COLO668 (cell line): ENCODE measurements at regions not wholly inside any gene's neighbourhood (a gene's known extent, or its start where the extent isn't known, plus 50 kb on each side); places are given as distances from the start of the nearest gene placed in this dataset.
"Not testable (repeated sequence)": the region's sequence is repeated elsewhere in the genome, so short reads cannot be mapped to it uniquely, and the experiment has no call there.

Experiments
- DNase-seq: peaks from one replicate; lab custom pipeline; 2025; ENCODE audit not compliant: unreplicated experiment; lab: John Stamatoyannopoulos, UW

- DNase-seq, result peak; percentile 6
Observed at GRCh38 chr2:187986390-187987105, 305.1 kb upstream of the GULP1 start.

DNA sequence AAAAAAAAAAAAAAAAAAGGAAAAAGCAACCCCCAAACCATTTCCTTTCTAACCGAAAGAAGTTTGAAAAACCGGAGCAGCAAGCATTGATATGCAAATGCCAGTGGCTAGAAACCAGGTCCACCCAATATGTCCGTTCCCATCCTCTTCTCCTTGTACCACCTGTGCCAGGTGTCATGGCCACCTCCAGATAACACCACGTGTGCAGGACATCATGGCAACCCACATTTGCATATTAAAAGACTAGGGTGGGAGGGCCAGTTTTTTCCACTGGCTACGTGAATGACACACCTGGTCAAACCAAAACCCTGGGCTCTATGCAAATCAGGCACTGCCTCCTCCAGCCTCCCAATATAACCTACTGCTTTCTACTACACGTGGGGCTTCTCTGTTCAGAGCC is 303.3 kb upstream of the GULP1 start:
- DNase-seq, result no peak

- no peak for DNase-seq
Observed at GRCh38 chr2:187989925-187990623, 301.6 kb upstream of the GULP1 start.

DNA sequence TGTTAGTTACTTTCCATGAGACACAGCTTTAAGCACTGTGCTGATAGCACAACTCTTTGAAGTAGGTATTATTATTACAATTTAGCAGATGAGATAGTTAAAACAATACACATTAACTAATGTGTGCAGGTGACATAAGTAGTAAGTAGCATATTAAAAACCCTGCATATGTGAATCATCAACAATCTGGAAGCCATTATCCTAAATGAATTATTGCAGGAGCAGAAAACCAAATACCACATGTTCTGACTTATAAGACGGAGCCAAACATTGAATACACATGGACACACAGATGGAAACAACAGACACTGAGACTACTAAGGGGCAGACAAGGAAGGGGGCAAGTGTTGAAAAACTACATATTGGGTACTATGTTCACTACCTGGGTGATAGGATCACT is 300.3 kb upstream of the GULP1 start:
- no peak for DNase-seq

GRCh38 chr2:187994464-187995331 is 297.0 kb upstream of the GULP1 start:
- DNase-seq, result peak; percentile 79

DNA sequence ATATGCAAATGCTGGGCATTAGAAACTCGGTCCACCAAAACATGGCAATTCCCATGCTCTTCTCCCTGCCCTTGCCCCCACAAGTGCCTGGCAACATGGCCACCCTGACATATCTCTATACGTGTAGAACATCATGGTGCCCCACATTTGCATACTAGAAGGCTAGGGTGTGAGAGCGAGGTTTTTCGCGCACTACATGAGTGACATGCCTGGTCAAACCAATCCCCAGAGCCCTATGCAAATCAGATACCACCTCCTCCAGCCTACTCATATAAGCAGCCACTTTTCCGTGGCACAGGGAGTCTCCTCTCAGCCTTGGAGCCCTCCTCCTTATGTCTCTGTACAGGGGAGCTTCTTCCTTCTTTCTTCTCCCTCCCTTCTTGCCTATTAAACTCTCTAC is 296.1 kb upstream of the GULP1 start:
- no peak for DNase-seq

- DNase-seq, result no peak
Observed at GRCh38 chr2:187996630-187997029, 295.0 kb upstream of the GULP1 start.

DNA sequence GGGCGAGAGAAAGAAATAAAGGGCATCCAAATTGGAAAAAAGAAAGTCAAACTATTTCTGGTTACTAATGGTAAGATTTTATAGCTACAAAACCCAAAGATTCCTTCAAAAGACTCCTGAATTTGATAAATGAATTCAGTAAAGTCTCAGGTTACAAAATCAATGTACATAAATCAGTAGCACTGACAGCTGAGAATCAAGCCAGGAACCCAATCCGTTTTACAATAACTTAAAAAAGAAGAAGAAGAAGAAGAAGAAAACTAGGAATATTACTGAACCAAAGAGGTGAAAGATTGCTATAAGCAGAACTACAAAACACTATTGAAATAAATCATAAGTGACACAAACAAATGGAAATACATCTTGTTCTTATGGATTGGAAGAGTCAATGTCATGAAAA is 291.5 kb upstream of the GULP1 start:
- DNase-seq, result no peak

DNA sequence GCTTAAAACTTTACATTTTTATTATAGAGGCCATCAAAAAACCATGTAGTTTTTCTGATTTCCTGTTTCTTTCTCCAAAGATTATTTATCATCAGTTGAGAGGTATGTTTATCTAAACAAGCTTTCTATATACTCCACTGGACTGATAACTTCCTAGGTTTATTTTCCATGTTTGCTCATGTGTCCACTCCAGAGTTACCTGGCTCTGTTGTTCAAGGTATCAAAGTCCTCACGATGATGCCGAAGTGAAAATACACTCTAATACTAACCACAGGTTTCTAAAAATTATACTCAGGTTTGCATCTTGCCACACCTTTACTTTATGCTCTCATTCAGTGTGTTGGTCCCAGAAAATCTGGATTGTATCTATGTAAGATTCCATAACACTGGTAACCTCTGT is 287.9 kb upstream of the GULP1 start:
- no peak for DNase-seq

DNA sequence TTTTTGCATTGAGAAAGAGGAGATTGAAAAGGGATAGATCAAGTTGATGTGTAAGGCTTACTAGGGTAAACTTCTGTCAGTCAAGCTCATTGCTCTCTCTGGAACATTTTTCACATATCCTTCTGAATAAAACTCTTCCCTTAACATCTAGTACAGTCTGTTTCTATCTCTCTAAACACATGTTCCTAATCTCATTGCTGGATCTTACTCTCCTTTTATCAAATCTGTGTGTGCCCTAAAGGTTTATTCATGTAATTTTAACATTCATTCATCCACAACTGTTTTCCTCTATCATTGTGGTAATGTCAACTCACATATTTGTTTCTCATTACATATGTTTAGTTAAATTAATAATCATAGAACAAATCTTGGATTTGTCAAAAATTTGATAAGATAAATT is 277.9 kb upstream of the GULP1 start:
- no peak for DNase-seq

- no peak for DNase-seq
Observed at GRCh38 chr2:188016917-188017316, 274.8 kb upstream of the GULP1 start.

DNA sequence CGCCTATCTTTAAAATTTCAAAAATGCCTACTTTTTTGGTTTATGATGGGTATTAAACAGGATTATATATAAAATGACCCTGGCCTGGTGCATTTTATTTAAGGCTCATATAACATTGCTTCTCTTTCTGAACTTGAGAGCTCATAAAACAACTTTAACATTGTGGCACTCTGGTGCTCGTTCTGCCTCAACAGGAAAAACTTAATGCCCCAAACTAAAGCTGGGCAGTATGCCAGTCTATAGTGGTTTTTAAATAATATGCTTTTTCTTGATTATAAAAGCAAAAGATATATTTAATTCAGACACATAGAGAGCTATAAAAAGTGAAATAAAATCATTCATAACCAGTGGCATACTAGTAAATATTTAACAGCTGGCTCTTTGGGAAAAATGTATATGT is 269.3 kb upstream of the GULP1 start:
- no peak for DNase-seq

DNA sequence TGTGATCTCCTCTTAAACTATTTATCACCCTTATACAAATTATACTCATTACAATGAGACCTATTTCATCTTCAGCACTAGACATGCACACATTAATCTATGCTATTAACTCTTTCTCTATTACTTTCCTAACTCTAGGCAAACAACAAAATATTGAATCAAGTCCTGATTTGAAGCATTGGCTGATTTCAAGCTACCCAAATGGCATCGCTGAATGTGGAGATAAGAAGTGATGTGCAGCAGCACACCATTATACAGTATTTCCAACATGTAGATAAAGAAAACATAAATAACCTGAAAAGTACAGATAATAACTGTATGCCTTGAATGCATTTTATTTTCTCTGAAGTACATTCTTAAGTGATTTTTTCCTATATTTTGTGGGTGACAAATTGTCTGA is 268.6 kb upstream of the GULP1 start:
- DNase-seq, result no peak

DNA sequence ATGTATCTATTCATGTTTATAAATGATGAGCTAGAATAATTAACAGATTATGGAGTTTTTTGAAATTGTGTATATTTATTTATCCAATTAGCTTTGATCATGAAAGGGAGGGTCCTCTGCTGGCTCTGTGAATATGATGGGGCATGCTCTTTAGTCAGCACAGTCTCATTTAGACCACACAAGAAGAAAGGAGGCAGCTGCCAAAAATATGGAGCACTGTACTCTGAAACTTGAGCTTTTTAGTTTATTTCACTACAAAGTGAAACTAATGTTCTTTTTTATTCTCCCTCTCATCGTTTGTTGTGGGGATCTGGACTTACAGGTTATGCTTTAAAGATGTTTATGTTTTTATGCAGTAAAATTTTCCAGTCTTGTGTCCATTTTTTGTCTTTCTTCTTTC is 266.9 kb upstream of the GULP1 start:
- no peak for DNase-seq

- no peak for DNase-seq
Observed at GRCh38 chr2:188028739-188029138, 262.9 kb upstream of the GULP1 start.

- no peak for DNase-seq
Observed at GRCh38 chr2:188032306-188032705, 259.4 kb upstream of the GULP1 start.

GRCh38 chr2:188032786-188033185 is 258.9 kb upstream of the GULP1 start:
- DNase-seq, result no peak

DNA sequence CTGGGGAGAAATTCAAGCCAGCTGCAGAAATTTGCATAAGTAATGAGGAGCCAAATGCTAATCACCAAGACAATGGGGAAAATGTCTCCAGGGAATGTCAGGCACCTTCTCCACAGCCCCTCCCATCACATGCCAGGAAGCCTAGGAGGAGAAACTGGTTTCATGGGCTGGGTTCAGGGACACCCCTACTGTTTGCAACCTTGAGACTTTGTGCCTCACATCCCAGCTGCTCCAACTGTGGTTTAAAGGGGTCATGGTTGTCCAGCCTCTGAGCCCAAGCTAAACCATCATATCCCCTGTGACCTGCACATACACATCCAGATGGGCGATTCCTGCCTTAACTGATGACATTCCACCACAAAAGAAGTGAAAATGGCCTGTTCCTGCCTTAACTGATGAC is 258.4 kb upstream of the GULP1 start:
- DNase-seq, result not testable (repeated sequence)

DNA sequence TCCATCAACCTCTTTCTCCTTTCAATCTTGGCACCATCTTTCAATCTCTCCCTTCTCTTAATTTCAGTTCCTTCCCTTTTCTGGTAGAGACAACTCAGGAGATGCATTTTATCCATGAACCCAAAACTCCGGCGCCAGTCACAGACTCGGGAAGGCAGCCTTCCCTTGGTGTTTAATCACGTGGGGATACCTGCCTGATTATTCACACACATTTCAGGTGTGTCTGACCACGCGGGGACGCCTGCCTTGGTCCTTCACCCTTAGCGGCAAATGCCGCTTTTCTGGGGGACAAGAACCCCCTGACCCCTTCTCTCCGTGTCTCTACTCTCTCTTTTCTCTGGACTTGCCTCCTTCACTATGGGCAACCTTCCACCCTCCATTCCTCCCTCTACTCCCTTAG is 257.6 kb upstream of the GULP1 start:
- DNase-seq, result not testable (repeated sequence)

- DNase-seq, result not testable (repeated sequence)
Observed at GRCh38 chr2:188035377-188035776, 256.3 kb upstream of the GULP1 start.

DNA sequence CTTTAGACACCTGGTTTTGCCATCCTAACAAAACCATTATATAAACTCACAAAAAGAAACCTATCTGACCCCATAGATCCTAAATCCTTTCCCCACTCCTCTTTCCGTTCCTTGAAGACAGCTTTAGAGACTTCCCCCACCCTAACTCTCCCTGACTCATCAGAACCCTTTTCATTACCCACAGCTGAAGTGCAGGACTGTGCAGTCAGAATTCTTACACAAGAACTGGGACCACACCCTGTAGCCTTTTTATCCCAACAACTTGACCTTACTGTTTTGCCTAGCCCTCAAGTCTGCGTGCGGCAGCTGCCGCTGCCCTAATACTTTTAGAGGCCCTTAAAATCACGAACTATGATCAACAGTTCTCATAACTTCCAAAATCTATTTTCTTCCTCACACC is 254.9 kb upstream of the GULP1 start:
- not testable (repeated sequence) for DNase-seq

GRCh38 chr2:188039307-188039706 is 252.4 kb upstream of the GULP1 start:
- DNase-seq, result no peak
